Suprapubic skin (tissue), 3 donors: ENCODE measurements at regions not wholly inside any gene's neighbourhood (a gene's known extent, or its start where the extent isn't known, plus 50 kb on each side); places are given as distances from the start of the nearest gene placed in this dataset.

Experiments used
- EP300 ChIP-seq: sonication (generic); formaldehyde crosslinking; IDR thresholded peaks from one replicate; pipeline ENCODE4 v1.6.1; 2017; ENCODE audit warnings: antibody characterized with exemption
- POLR2A ChIP-seq, 2 donors: fragments of 450-650 bp; IDR thresholded peaks; one replicate each; pipeline ENCODE4 v1.6.1; 2017; ENCODE audit warnings: antibody characterized with exemption in 2 of 2, mild to moderate bottlenecking in 2 of 2, moderate library complexity in 2 of 2
- TF ChIP-seq, protein P1 (sequence below), 2 donors: fragments of 200-600 bp in 1 of 2; fragments of 450-650 bp in 1 of 2; sonication (generic) in 1 of 2; IDR thresholded peaks; one replicate each; pipeline ENCODE4 v1.5.1; 2016 to 2019; ENCODE audit warnings: antibody characterized with exemption in 2 of 2, mild to moderate bottlenecking in 1 of 2, moderate library complexity in 1 of 2

DNA sequence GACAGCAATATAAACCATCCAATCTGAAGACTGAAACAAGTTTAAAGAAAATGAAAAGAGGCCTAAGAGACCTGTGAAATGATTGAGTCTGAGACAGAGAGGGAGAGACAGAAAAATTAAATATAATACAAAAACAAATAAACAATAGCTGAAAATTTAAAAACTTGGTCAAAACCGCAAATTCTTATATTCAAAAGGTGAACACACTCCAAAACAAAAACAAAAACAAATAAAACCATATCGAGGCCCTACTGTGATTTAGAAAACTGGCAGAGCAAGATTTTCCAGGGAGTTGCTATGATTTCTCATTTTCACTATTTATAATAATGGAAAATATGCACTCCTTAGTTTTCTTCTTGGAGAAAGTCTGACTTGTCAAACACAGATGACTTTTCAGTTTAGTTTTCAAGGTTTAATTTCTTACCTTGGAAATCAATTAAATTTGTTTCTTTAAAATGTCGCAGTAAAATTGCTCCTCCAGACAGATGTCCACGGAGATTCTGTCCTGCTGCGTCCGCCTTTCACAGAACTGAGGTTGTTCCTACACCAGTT lies 1420.3 kb downstream of the UQCRFS1 start:
- TF ChIP-seq, protein P1, sequence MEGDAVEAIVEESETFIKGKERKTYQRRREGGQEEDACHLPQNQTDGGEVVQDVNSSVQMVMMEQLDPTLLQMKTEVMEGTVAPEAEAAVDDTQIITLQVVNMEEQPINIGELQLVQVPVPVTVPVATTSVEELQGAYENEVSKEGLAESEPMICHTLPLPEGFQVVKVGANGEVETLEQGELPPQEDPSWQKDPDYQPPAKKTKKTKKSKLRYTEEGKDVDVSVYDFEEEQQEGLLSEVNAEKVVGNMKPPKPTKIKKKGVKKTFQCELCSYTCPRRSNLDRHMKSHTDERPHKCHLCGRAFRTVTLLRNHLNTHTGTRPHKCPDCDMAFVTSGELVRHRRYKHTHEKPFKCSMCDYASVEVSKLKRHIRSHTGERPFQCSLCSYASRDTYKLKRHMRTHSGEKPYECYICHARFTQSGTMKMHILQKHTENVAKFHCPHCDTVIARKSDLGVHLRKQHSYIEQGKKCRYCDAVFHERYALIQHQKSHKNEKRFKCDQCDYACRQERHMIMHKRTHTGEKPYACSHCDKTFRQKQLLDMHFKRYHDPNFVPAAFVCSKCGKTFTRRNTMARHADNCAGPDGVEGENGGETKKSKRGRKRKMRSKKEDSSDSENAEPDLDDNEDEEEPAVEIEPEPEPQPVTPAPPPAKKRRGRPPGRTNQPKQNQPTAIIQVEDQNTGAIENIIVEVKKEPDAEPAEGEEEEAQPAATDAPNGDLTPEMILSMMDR (IDR thresholded peaks at IDR 0.05): no peak
- TF ChIP-seq POLR2A (IDR thresholded peaks at IDR 0.05) (no peak), EP300 (no peak)
